AG10803 (cell line): ENCODE measurements at regions not wholly inside any gene's neighbourhood (a gene's known extent, or its start where the extent isn't known, plus 50 kb on each side); places are given as distances from the start of the nearest gene placed in this dataset.
"Not testable (repeated sequence)": the region's sequence is repeated elsewhere in the genome, so short reads cannot be mapped to it uniquely, and the experiment has no call there.

Experiments used
- DNase-seq: peaks from one replicate; pipeline ENCODE4 v3.0.0; 2010; ENCODE audit warnings: low read depth
- H3K4me3 ChIP-seq: 2 replicates; pipeline ENCODE4 v1.5.1; 2011; ENCODE audit warnings: mild to moderate bottlenecking, low read length, control low read depth
- TF ChIP-seq, protein P1 (sequence below): conservative IDR thresholded peaks from 2 replicates; pipeline ENCODE4 v1.5.1; 2011; ENCODE audit warnings: mild to moderate bottlenecking, low read length, control low read depth, inconsistent platforms

- no peak for DNase-seq
- no peak overlapping the region for H3K4me3 ChIP-seq
- TF ChIP-seq, protein P1, sequence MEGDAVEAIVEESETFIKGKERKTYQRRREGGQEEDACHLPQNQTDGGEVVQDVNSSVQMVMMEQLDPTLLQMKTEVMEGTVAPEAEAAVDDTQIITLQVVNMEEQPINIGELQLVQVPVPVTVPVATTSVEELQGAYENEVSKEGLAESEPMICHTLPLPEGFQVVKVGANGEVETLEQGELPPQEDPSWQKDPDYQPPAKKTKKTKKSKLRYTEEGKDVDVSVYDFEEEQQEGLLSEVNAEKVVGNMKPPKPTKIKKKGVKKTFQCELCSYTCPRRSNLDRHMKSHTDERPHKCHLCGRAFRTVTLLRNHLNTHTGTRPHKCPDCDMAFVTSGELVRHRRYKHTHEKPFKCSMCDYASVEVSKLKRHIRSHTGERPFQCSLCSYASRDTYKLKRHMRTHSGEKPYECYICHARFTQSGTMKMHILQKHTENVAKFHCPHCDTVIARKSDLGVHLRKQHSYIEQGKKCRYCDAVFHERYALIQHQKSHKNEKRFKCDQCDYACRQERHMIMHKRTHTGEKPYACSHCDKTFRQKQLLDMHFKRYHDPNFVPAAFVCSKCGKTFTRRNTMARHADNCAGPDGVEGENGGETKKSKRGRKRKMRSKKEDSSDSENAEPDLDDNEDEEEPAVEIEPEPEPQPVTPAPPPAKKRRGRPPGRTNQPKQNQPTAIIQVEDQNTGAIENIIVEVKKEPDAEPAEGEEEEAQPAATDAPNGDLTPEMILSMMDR = no peak
Measured at GRCh38 chr7:37545619-37546534, 97.2 kb upstream of the ELMO1 start.

DNA sequence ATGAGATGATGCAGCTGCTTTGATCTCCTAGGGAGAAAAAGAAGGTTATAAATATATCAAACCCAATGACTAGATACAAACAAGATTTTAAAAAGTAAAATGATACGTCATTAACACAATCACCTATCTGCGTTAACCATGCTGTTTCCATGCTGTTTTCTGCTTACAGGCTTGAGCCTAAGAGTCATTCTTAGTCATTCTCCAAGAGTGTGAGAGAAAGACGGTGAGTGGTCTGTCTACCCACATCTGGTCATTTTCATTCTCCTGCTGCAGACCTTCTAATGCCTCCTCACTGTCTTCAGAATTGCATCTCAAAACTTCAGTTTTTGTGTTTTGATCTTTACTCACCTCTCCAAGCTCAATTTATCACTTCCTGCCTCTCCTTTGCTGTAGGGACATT is 98.0 kb upstream of the ELMO1 start:
- H3K4me3 ChIP-seq = no peak overlapping the region
- DNase-seq = no peak
- TF ChIP-seq, protein P1 = no peak

- no peak overlapping the region for H3K4me3 ChIP-seq
- TF ChIP-seq, protein P1 = no peak
Measured at GRCh38 chr7:37549076-37549931, 100.6 kb upstream of the ELMO1 start.

GRCh38 chr7:37550426-37550825 is 101.8 kb upstream of the ELMO1 start:
- no peak overlapping the region for H3K4me3 ChIP-seq
- DNase-seq = no peak
- TF ChIP-seq, protein P1 = no peak

More at GRCh38 chr7:37549076-37549931, 100.6 kb upstream of the ELMO1 start:
- no peak for DNase-seq

- TF ChIP-seq, protein P1 = no peak
- no peak for DNase-seq
Measured at GRCh38 chr7:37550872-37551271, 102.2 kb upstream of the ELMO1 start.

DNA sequence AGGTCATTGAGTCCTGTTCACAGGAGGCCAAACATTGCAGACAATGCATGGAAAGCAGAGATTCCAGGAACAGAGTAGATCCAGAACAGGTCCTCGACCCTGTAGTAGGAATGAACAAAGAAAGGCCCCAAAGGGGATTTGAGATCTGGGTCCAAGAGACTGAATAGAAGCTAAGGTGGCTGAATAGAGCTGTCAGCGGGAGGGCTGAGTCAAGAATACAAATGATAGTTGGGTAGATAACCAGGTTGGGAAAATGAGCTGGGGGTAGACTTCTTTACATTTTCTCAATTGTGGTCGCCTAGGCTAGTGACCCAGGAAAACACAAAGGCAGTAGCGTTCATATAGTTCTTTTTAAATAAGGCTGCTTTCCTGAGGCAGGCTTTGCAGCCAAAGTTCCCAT is 103.4 kb upstream of the ELMO1 start:
- TF ChIP-seq, protein P1 = no peak
- DNase-seq = no peak
- H3K4me3 ChIP-seq = no peak overlapping the region

More at GRCh38 chr7:37550872-37551271, 102.2 kb upstream of the ELMO1 start:
- H3K4me3 ChIP-seq = no peak overlapping the region

GRCh38 chr7:37552439-37552838 is 103.8 kb upstream of the ELMO1 start:
- DNase-seq, H3K4me3 ChIP-seq: not testable (repeated sequence)
